ENCODE measurements at regions not wholly inside any gene's neighbourhood (a gene's known extent, or its start where the extent isn't known, plus 50 kb on each side); places are given as distances from the start of the nearest gene placed in this dataset.

GRCh38 chr6:23181356-23182110 is 612.2 kb downstream of the HDGFL1 start:
- no peak for TF ChIP-seq CTCF (IDR thresholded peaks at IDR 0.05)
- TF ChIP-seq POLR2A (IDR thresholded peaks at IDR 0.05) = no peak
